GM12872 (cell line): ENCODE measurements at regions not wholly inside any gene's neighbourhood (a gene's known extent, or its start where the extent isn't known, plus 50 kb on each side); places are given as distances from the start of the nearest gene placed in this dataset.

Source experiments
- CTCF ChIP-seq: IDR thresholded peaks from 3 replicates; pipeline ENCODE4 v1.5.1; 2011; ENCODE audit warnings: low read depth, mild to moderate bottlenecking, low read length, moderate library complexity; ENCODE audit not compliant: insufficient read depth

- no peak for TF ChIP-seq CTCF
Observed at GRCh38 chr20:19889011-19889953, 127.9 kb upstream of the NAA20 start.

GRCh38 chr20:19890445-19891051 lies 126.6 kb upstream of the NAA20 start:
- no peak for TF ChIP-seq CTCF

GRCh38 chr20:19893356-19893755 lies 123.8 kb upstream of the NAA20 start:
- no peak for TF ChIP-seq CTCF

GRCh38 chr20:19895761-19896160 lies 121.4 kb upstream of the NAA20 start:
- no peak for TF ChIP-seq CTCF

GRCh38 chr20:19897891-19898290 lies 119.3 kb upstream of the NAA20 start:
- TF ChIP-seq CTCF = no peak

GRCh38 chr20:19901226-19901625 lies 115.9 kb upstream of the NAA20 start:
- TF ChIP-seq CTCF = no peak

- TF ChIP-seq CTCF = peak; percentile 27; the same call in 1 of the 3 replicates
Observed at GRCh38 chr20:19903168-19903811, 113.9 kb upstream of the NAA20 start.
